ENCODE measurements at regions not wholly inside any gene's neighbourhood (a gene's known extent, or its start where the extent isn't known, plus 50 kb on each side); places are given as distances from the start of the nearest gene placed in this dataset.

- TF ChIP-seq GABPB1 (CRISPR knock-in tag; IDR thresholded peaks at IDR 0.05) = no peak
- TF ChIP-seq FOXK1 (CRISPR knock-in tag; IDR thresholded peaks at IDR 0.05) = no peak
- no peak for TF ChIP-seq ZNF425 (CRISPR knock-in tag; conservative IDR thresholded peaks at IDR 0.05)
- CTCF ChIA-PET = no interaction called here
- Mint-ChIP-seq H3K4me1 (peaks cover 10% of the 10 kb centered on the region), H3K27me3 (ENCODE audit: low read depth) (no peaks in the 10 kb centered on the region), H3K9me3 (no peaks in the 10 kb centered on the region), H3K27ac (no peak overlapping the region), H3K36me3 (no peaks in the 10 kb centered on the region), H3K4me3 (no peak overlapping the region)
- POLR2A ChIA-PET = no interaction called here
- DNase-seq (ENCODE audit: low spot score) (no peak), ATAC-seq (no peak)
These were observed 395.8 kb upstream of the KLF12 start for GRCh38 chr13:74530011-74530410.

- no peaks in the 10 kb centered on the region for H3K36me3 Mint-ChIP-seq
- no peak for ATAC-seq
- no peak for DNase-seq (ENCODE audit: low spot score)
- peaks cover 10% of the 10 kb centered on the region for H3K4me1 Mint-ChIP-seq
- no peak overlapping the region for H3K27ac Mint-ChIP-seq
- no peaks in the 10 kb centered on the region for H3K27me3 Mint-ChIP-seq (ENCODE audit: low read depth)
- no peak overlapping the region for H3K4me3 Mint-ChIP-seq
- no peaks in the 10 kb centered on the region for H3K9me3 Mint-ChIP-seq
- POLR2A ChIA-PET = no interaction called here
- CTCF ChIA-PET = no interaction called here
- TF ChIP-seq ARID4B (CRISPR knock-in tag; IDR thresholded peaks at IDR 0.05; ENCODE audit: borderline replicate concordance) = no peak
- no peak for TF ChIP-seq SP1 (CRISPR knock-in tag; conservative IDR thresholded peaks at IDR 0.05)
- TF ChIP-seq TCF7 (CRISPR knock-in tag; IDR thresholded peaks at IDR 0.05; ENCODE audit: low read depth) = no peak
- no peak for TF ChIP-seq MAX (CRISPR knock-in tag; IDR thresholded peaks at IDR 0.05)
- no peak for TF ChIP-seq STAT6 (CRISPR knock-in tag; conservative IDR thresholded peaks at IDR 0.05; ENCODE audit: low read depth)
- TF ChIP-seq NFE2L1 (CRISPR knock-in tag; IDR thresholded peaks at IDR 0.05) = no peak
- TF ChIP-seq MLX (CRISPR knock-in tag; IDR thresholded peaks at IDR 0.05) = no peak
- no peak for TF ChIP-seq ZBTB21 (CRISPR knock-in tag; IDR thresholded peaks at IDR 0.05; ENCODE audit: borderline replicate concordance)
- no peak for TF ChIP-seq PRDM15 (CRISPR knock-in tag; IDR thresholded peaks at IDR 0.05)
- no peak for TF ChIP-seq ZNF512 (CRISPR knock-in tag; IDR thresholded peaks at IDR 0.05; ENCODE audit: borderline replicate concordance)
- no peak for TF ChIP-seq GRHL2 (CRISPR knock-in tag; IDR thresholded peaks at IDR 0.05; ENCODE audit: insufficient replicate concordance, severe bottlenecking)
- no peak for TF ChIP-seq TEAD4 (CRISPR knock-in tag; IDR thresholded peaks at IDR 0.05)
- no peak for TF ChIP-seq OVOL2 (CRISPR knock-in tag; IDR thresholded peaks at IDR 0.05; ENCODE audit: borderline replicate concordance)
- no peak for TF ChIP-seq SMAD4 (CRISPR knock-in tag; IDR thresholded peaks at IDR 0.05)
- no peak for TF ChIP-seq TP53 (CRISPR knock-in tag; IDR thresholded peaks at IDR 0.05)
- TF ChIP-seq FOXK1 (CRISPR knock-in tag; IDR thresholded peaks at IDR 0.05) = no peak
These were observed 394.7 kb upstream of the KLF12 start for GRCh38 chr13:74528734-74529513.

All from WTC11 (cell line).